Right ventricle myocardium inferior (tissue), 1 donor: ENCODE measurements at regions not wholly inside any gene's neighbourhood (a gene's known extent, or its start where the extent isn't known, plus 50 kb on each side); places are given as distances from the start of the nearest gene placed in this dataset.

Experiments
- ATAC-seq: fragments of 200-7000 bp; cut with Tn5 transposase; one replicate; pipeline ENCODE4 v1.9.1; 2020; ENCODE audit warnings: mild to moderate bottlenecking, moderate library complexity
- DNase-seq: peaks from one replicate; pipeline ENCODE4 v3.0.0; 2021; ENCODE audit errors: missing footprints
- intact Hi-C: fragments of 100-400 bp; cut with DNase I; formaldehyde crosslinking; loops from one replicate; pipeline ENCODE4 v1.11.0; 2022
- donor health status: DM: no; HTN: yes; CAD: no; lungs with severe emphysema.

DNA sequence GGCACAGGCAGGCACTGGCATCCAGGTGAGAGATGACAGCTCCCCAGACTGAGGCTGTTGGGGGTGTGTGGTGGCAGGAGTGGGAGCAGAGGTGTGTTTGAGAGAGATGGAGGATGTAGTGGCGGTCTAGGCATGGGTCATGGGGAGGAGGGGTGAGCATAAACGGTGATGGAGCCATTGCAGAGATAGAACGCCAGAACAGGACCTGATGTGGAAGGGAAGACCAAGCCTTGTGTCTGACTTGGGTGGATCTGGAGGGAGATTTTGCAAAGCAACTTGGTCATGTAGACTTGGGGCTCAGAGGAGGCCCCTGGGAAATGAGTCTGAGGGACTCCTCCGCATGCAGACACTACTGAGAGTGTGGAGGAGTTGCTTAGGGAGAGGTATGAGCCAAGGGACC, 50.0 kb upstream of the CLDN5 start:
- DNase-seq (no peak), ATAC-seq (no peak)
- intact Hi-C loops: no loop called here

DNA sequence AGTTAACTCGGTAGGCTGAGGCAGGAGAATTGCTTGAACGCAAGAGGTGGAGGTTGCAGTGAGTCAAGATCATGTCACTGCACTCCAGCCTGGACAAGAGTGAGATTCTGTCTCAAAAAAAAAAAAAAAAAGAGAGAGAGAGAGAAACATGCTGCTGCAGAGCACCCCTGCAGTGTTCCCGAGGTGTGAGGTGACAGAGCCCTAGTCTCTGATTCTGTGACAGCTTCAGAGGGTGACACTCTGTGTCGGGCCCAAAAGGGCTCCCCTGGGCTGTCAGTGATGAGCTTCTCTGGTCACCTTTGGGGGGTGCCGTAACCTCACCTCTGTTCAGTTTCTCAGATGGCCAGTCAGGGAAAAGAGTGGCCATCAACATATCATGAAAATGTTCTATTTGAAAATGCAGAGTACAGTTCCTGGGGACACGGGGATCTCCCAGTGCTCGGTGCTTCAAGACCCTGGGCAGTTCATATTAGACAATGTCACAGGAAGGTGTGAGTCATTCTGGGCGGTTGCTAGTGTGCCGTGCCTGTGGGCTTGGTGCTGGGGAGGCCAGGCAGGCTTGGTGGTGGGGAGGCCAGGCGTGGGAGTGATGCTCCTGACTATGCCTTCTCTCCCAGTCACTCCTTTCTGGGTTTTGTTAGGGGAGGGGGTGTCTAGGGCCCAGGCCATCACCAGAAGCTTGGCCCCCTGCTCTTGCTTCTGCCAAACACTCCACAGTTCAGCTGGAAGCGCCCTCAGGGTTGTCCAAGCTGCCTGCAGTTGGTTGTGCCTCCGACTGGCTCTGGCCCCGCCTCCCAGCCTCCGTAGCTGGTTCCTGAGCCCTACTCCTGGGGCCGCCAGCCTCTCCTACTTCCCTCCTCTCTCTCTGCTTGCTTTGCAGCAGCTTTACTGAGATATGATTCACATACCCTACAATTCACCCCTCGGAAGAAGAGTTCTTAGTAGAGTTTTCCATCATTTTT, 52.5 kb upstream of the CLDN5 start:
- DNase-seq: peak; percentile 61
- intact Hi-C loops: no loop called here
- no peak for ATAC-seq

DNA sequence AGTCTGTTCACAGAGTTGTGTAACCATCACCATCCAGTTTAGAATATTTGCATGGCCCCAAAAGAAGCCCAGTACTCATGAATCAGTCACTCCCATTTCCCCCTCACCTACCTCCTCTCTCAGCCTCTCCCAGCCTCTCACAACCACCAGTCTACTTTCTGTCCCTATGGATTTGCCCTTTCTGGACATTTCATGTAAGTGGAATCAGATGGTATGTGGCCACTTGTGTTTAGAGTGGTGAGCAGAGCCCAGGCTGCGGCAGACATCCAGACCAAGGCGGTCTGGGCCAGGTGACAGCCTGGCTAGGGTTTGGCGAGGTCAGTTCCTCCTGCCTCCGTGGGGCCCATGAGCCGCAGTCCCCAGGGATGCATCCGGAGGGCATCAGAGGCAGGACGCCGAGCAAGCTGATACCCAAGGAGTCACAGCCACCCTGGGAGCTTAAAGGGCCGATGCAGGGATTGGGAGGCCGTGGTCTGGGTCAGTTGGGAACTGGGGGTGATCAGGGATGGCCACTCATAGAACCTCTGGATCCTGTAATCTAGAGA, 53.3 kb upstream of the CLDN5 start:
- intact Hi-C loops: no loop called here
- no peak for ATAC-seq
- DNase-seq: no peak

DNA sequence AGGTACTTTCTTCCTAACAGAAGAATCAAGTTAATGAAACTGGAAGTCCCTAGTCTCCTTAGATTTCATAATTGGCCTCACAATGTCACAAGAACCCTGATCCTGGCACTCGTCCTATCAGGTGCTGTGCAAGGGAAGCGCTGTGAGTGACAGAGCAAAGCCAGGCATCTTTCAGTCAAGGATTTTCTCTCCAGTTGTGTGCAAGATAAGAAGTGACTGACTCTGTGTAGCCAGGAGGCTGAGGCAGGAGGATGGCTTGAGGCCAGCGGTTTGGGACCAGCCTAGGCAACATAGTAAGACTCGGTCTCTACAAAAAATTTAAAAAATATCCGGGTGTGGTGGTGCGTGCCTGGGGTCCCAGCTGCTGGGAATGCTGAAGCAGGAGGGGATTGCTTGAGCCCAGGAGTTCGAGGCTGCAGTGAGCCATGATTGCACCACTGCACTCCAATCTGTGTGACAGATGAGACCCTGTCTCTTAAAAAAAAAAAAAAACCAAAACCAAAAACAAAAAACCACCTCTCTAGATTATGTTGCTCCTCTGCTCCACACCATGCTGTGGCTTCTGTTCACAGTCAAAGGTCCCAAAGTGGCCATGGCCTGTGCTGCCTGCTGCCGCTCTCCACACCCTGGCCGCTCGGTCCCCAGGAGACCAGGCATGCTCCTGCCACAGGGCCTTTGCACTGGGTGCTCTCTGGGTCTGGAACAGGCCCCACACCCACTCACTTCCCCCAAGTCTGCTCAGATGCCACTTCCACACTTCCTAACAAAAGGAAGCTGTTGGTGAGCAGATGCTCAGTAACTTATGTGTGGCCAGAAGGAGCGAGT, 54.2 kb upstream of the CLDN5 start:
- ATAC-seq: no peak
- no peak for DNase-seq
- intact Hi-C loops: no loop called here

DNA sequence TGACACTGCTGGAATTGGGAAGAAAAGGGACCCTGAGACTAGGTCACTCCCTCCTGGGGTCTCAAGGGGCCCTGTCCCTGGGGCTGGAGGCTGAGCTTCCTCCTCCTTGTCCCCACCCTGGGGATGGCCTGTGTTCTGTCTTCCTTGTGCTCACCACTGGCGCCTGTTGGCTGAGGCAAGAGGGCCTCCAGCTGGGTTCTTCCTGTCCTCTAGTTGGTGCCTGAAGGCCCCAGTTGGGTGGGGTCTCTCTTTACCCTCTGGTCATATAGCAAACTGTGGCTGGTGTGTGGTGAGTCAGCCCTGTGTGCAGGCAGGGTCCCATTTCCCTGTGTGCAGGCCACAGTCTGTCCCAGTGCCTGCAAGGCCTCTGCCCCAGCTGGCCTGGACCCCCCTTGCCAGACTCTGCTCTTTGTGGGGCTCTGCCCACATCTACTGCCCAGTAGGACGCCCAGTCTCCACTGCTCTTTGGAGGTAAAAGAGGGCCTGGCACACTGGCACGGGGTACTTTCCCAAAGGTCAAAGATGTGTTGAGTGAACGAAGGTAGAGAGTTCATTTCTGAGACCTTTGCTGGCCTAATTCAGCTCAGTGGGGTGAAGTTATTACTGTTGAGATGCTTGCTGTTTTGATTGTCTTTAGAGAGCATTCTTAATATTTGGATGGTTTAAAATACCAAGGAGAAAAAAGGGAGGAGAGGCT, 55.1 kb upstream of the CLDN5 start:
- intact Hi-C loops: no loop called here
- ATAC-seq: no peak
- no peak for DNase-seq

DNA sequence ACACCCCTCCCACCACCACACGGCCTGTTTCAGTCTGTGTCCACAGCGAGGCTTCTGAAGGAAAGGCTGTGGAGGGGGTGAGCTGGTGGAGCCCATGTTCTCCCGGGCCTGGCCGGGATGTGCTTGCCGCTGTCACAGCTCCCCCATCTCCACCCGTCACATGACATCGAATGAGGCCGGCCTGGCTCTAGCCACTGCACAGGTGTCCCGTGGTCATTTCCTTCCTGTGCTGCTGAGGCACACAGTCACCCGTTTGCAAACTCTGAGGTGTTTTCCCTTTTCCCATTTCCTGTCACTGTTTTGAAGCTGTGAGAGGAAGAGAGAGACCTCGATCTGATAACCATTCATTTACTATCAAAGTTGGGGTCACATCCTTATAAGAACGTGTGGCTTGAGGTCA, 55.7 kb upstream of the CLDN5 start:
- DNase-seq (peak; percentile 73), ATAC-seq (no peak)
- intact Hi-C loops: no loop called here

DNA sequence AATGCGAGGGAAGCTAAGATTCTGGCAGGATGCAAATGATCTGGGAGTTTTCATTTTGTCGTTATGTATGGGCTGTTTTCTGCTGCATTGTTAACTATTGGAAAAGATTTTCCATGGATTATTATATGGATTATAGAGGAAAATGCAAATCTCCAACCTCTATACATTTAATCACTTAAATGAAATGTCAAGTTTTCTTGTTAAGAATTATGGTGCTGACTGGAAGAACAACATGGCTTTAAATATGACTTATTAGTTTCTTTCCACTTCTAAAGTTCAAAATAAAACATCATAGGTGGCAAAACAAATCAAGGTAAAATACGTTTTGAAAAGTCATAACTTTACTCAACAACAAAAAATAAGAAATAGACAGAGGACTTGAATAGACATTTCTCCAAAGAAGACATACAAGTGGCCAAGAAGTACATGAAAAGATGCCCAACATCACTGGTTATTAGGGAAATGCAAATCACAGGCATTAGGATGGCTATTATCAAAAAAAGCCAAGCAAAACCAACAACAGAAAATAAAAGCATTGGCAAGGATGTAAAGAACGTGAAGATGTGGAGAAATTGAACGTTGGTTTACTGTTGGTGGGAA, 56.2 kb upstream of the CLDN5 start:
- no peak for DNase-seq
- ATAC-seq: no peak
- intact Hi-C loops: no loop called here

DNA sequence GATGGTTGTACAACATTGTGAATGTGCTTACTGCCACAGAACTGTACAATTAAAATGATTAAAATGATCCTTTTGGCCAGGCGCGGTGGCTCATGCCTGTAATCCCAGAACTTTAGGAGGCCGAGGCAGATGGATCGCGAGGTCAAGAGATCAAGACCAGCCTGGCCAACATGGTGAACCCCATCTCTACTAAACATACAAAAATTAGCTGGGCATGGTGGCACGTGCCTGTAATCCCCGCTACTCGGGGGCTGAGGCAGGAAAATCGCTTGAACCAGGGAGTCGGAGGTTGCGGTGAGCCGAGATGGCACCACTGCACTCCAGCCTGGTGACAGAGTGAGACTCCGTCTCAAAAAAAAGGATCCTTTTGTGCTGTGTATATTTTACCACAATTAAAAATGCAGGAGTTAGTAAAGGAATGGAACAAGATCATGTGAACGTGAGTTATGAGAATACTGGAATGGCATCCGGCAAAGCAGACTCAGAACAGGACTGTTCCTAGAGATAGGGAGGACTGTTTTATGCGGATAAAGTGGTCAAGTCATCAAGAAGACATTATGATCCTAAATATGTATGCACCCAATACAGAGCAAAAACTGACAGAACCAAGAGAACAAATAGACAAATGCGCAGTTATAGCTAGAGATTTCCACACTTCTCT, 58.0 kb upstream of the CLDN5 start:
- ATAC-seq (no peak), DNase-seq (no peak)
- intact Hi-C loops: no loop called here

DNA sequence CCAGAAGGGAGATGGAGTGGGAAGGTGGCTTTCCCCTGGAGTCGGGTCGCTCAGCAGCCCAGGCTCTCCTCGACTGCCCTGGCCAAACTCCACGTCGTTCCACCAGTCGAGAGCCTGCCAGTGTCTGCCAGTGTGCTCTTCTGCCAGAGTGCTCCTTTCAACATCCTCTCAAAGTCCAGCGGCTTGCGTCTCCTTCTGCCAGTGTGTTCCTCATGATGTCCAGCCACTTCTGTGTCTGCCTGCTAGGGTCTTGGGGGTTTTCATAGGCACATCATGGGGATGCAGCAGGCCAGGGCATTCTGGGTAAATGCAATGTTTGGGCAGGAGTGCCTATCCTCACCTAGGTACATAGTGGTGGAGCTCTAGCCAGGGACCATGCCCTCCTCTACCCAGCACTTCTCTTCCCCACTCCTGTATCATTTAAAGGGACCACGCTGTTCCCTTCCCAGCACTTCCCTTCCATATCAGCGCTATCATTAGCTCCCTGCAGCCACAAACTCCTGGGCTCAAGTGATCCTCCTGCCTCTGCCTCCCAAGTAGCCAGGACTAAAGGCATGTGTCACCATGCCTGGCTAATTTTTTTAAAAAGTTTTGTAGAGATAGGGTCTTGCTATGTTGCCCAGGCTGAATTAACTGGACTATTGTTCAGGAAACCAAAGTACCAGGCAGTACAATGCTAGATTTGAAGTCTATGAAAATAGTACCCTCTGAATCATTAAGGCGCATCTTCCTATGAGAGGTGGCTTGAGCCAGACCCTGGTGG, 62.9 kb upstream of the CLDN5 start:
- no peak for DNase-seq
- intact Hi-C loops: no loop called here
- ATAC-seq: no peak

DNA sequence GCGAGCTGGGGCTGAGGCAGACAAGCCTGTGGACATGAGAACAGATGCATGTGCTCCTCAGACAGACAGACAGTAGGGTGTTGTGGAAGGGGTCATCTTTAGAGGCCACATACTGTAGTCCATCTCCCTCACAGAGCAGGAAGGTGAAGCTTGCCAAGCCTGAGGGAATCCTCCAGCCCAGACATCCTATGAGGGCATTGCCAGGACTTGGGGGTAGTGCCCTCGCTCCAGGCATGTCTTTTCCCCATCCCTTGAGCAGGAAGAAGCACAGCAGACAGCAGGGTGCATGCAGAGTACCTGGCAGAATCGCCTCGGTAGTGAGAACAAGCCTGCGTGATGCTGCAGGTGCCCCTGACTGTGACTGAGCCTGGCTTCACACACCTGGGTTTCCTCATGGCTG, 66.5 kb upstream of the CLDN5 start:
- intact Hi-C loops: no loop called here
- no peak for DNase-seq
- no peak for ATAC-seq

DNA sequence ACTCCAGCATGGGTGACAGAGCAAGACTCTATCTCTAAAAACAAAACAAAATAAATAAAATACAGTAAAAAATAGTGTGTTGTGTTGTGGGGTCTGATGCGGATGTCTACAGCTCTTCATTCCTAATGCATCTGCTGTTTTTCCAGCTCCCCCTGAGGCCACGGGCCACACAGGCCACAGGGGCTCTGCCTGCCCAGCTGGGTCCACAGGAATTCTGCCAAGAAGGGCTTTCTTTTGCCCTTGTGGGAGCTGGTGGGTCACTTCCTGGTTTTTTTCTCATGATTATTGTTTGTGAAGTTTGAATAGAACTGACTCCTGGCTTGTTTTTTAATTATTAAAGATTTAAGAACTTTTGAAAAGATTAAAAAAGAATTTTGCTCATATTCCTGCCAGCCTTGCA, 67.4 kb upstream of the CLDN5 start:
- intact Hi-C loops: no loop called here
- ATAC-seq (no peak), DNase-seq (no peak)

DNA sequence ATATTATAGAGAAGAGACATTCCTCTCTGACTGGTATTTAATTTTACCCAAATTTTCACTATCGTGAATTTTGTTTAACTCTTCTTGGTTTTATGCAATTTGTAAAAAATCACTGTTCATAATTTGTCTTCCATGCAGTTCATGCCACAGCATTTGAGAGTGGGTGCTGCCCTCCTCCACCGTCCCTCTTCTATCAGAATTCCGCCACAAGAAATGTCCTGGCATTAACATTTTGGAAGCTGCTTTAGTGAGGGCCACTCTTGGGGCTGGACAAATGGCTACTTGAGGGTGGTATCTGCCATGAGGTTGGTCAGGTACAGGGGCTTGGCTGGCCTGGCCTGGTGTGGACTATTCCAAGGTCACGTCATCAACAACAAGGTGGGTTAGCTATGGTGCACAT, 68.3 kb upstream of the CLDN5 start:
- intact Hi-C loops: no loop called here
- DNase-seq: no peak
- ATAC-seq: no peak

DNA sequence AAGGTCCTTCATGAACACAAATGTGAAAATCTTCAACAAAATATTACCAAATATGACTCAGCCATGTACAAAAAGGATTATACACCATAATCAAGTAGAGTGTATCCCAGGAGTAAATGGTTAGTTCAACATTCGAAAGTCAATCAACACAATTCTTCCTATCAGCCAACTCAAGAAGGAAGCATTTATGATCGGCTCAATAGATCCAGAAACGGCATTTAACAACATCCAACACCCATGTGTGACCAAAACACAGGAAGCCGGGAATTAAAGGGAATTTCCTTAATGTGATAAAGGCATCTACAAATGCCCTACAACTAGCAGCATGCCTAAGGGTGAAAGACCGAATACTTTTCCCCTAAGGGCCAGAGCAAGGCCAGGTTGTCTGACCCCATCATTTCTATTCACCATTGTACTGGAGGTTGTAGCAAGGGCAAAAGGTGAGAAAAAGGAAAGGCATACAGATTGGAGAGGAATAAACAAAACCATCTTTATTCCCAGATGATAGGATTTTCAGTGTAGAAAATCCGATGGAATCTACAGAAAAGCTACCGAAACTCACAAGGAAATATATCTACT, 69.9 kb upstream of the CLDN5 start:
- ATAC-seq: no peak
- intact Hi-C loops: no loop called here
- DNase-seq: no peak

DNA sequence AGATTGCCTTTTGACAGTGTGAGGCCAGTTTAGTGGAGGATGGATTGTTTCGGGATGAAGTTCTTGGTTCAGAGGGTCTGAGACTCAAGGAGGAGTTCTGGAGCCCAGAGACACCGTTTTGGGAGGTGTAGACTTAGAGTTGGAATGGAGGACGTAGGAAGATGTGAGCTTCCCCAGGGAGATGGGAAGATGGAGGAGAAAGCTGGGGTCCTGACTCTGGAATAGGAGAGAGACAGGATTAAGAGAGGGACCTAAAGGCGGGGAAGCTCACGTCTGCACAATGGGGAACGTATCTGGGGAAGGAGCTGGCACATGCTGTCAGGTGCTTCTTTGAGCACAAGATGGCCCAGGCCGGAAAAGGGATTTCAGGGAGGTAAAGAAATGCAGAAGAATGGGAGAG, 71.3 kb upstream of the CLDN5 start:
- no peak for ATAC-seq
- intact Hi-C loops: no loop called here
- no peak for DNase-seq

DNA sequence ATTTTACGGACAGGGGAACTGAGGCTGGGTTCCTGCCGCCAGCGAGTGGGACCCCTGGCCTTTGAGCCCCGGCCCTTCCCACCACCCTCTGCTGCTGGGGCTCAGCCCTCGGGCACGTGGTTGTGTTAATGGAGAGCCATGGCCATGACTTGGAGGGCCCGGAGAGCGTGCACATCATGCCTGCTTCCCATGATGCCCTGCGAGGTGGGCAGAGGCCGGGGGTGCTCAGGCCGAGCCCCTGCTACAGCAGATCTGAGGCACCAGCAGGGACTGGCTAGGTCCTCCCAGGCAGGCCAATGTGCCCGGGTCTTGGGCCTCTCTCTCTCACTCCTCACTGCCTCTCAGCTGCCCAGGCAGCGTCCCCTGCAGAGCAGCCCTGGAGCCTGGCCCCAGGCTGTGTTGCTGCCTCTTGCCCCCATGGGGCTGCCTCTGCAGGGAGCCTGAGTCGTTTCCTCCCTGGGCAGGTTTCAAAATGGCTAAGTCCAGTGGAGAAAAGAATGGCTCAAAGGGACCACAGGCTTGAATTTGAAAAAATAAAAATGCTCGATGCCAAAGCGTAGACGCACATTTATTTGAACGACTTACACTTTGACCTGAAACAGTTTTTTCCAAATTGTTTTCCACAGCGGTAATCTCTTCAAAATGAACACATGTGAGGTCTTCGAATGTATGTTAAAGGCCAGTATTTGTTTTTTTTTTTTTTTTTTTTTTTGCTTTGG, 72.6 kb upstream of the CLDN5 start:
- no peak for ATAC-seq
- DNase-seq: no peak
- intact Hi-C loops: no loop called here

DNA sequence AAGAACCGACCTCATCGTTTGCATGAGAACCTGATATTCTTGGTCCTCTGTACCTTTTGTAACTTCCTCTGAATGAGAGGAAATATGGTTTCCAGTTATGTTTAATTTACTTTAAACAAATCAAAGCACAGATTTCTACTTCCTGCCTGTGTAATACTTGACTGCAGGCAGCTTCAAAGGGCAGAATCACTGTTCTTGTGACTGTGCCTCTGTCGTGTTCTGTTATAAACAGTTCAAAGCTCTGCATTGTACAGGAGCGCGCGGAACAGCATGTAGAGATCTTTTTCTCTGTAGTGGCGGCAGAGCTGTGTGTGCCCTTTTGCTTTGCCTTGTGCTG, 73.2 kb upstream of the CLDN5 start:
- intact Hi-C loops: no loop called here
- no peak for ATAC-seq
- DNase-seq: no peak
